ENCODE measurements at regions not wholly inside any gene's neighbourhood (a gene's known extent, or its start where the extent isn't known, plus 50 kb on each side); places are given as distances from the start of the nearest gene placed in this dataset.
A peak's percentile ranks its signal among the peaks of the same experiment; 100 is the strongest.

GRCh38 chr9:32698706-32699277 is 63.3 kb upstream of the TAF1L start:
- DNase-seq: no peak
- H3K9ac ChIP-seq (ENCODE audit: insufficient read depth, low read length, poor library complexity, severe bottlenecking): no peak overlapping the region
- intact Hi-C loops (cut with micrococcal nuclease): no loop called here
- Mint-ChIP-seq H3K4me3 (no peak overlapping the region), H3K27ac (peak overlapping the region in 1 of 7 donors; percentile 17), H3K9me3 (peaks cover 2 to 5% (median 4%) of the 10 kb centered on the region in 7 donors), H3K27me3 (ENCODE audit: low read depth in 3 of 3) (peaks cover 2 to 4% (median 3%) of the 10 kb centered on the region in 3 donors), H3K4me1 (no peaks in the 10 kb centered on the region), H3K36me3 (no peaks in the 10 kb centered on the region)
- H3K4me3 ChIP-seq (replicated peaks in 1 of 3; ENCODE audit: low read depth in 2 of 3, low read length in 3 of 3): no peak overlapping the region
- WGBS (ENCODE audit: insufficient coverage): 87% methylated on average over 7 of the region's 9 CpGs
- H4K20me1 ChIP-seq (ENCODE audit: insufficient read depth, low read length): no peaks in the 10 kb centered on the region
- H3K27ac ChIP-seq (ENCODE audit: low read depth in 1 of 2, low read length in 2 of 2): no peak overlapping the region
- no peaks in the 10 kb centered on the region for H3K79me2 ChIP-seq (ENCODE audit: insufficient read depth, low read length)
- no peaks in the 10 kb centered on the region for H3K9me3 ChIP-seq (replicated peaks in 1 of 2; ENCODE audit: control insufficient read depth in 1 of 2, insufficient read depth in 1 of 2, low read length in 2 of 2)
- TF ChIP-seq, protein P1, sequence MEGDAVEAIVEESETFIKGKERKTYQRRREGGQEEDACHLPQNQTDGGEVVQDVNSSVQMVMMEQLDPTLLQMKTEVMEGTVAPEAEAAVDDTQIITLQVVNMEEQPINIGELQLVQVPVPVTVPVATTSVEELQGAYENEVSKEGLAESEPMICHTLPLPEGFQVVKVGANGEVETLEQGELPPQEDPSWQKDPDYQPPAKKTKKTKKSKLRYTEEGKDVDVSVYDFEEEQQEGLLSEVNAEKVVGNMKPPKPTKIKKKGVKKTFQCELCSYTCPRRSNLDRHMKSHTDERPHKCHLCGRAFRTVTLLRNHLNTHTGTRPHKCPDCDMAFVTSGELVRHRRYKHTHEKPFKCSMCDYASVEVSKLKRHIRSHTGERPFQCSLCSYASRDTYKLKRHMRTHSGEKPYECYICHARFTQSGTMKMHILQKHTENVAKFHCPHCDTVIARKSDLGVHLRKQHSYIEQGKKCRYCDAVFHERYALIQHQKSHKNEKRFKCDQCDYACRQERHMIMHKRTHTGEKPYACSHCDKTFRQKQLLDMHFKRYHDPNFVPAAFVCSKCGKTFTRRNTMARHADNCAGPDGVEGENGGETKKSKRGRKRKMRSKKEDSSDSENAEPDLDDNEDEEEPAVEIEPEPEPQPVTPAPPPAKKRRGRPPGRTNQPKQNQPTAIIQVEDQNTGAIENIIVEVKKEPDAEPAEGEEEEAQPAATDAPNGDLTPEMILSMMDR (IDR thresholded peaks at IDR 0.05): no peak
- H3K4me2 ChIP-seq (replicated peaks; ENCODE audit: extremely low read depth, low read length, poor library complexity, severe bottlenecking): no peak overlapping the region
- H3K36me3 ChIP-seq (replicated peaks in 1 of 2; ENCODE audit: control insufficient read depth in 1 of 2, insufficient read depth in 2 of 2, low read length in 2 of 2): no peaks in the 10 kb centered on the region
- no peaks in the 10 kb centered on the region for H3K27me3 ChIP-seq (ENCODE audit: control insufficient read depth in 2 of 2, insufficient read depth in 2 of 2, low read length in 2 of 2)
- H2AFZ ChIP-seq (ENCODE audit: insufficient read depth, low read depth, low read length, poor library complexity, severe bottlenecking): no peak overlapping the region
- H3K4me1 ChIP-seq (ENCODE audit: control insufficient read depth in 1 of 2, insufficient read depth in 2 of 2, low read length in 2 of 2): no peaks in the 10 kb centered on the region

GRCh38 chr9:32701321-32702022 is 66.0 kb upstream of the TAF1L start:
- intact Hi-C loops (cut with micrococcal nuclease): no loop called here
- H3K9ac ChIP-seq (ENCODE audit: insufficient read depth, low read length, poor library complexity, severe bottlenecking): no peak overlapping the region
- no peaks in the 10 kb centered on the region for H3K4me1 Mint-ChIP-seq
- DNase-seq: no peak
- H3K27me3 Mint-ChIP-seq (ENCODE audit: low read depth in 3 of 3): peaks cover 2 to 5% (median 4%) of the 10 kb centered on the region in 3 donors
- no peak overlapping the region for H2AFZ ChIP-seq (ENCODE audit: insufficient read depth, low read depth, low read length, poor library complexity, severe bottlenecking)
- no peak overlapping the region for H3K4me3 Mint-ChIP-seq
- TF ChIP-seq, protein P1 (IDR thresholded peaks at IDR 0.05): no peak
- no peaks in the 10 kb centered on the region for H3K36me3 ChIP-seq (replicated peaks in 1 of 2; ENCODE audit: control insufficient read depth in 1 of 2, insufficient read depth in 2 of 2, low read length in 2 of 2)
- H3K4me2 ChIP-seq (replicated peaks; ENCODE audit: extremely low read depth, low read length, poor library complexity, severe bottlenecking): no peak overlapping the region
- no peak overlapping the region for H3K4me3 ChIP-seq (replicated peaks in 1 of 3; ENCODE audit: low read depth in 2 of 3, low read length in 3 of 3)
- 96% methylated on average over 2 of the region's 5 CpGs for WGBS (ENCODE audit: insufficient coverage)
- no peaks in the 10 kb centered on the region for H3K9me3 ChIP-seq (replicated peaks in 1 of 2; ENCODE audit: control insufficient read depth in 1 of 2, insufficient read depth in 1 of 2, low read length in 2 of 2)
- no peak overlapping the region for H3K27ac ChIP-seq (ENCODE audit: low read depth in 1 of 2, low read length in 2 of 2)
- H3K27ac Mint-ChIP-seq: no peak overlapping the region
- H3K27me3 ChIP-seq (ENCODE audit: control insufficient read depth in 2 of 2, insufficient read depth in 2 of 2, low read length in 2 of 2): no peaks in the 10 kb centered on the region
- H4K20me1 ChIP-seq (ENCODE audit: insufficient read depth, low read length): no peaks in the 10 kb centered on the region
- no peaks in the 10 kb centered on the region for H3K79me2 ChIP-seq (ENCODE audit: insufficient read depth, low read length)
- no peaks in the 10 kb centered on the region for H3K36me3 Mint-ChIP-seq
- no peaks in the 10 kb centered on the region for H3K4me1 ChIP-seq (ENCODE audit: control insufficient read depth in 1 of 2, insufficient read depth in 2 of 2, low read length in 2 of 2)
- peaks cover 0 to 2% (median 0%) of the 10 kb centered on the region in 7 donors for H3K9me3 Mint-ChIP-seq

Data from CD14-positive monocyte (primary cell).